ENCODE measurements at regions not wholly inside any gene's neighbourhood (a gene's known extent, or its start where the extent isn't known, plus 50 kb on each side); places are given as distances from the start of the nearest gene placed in this dataset.
"Not testable (repeated sequence)": the region's sequence is repeated elsewhere in the genome, so short reads cannot be mapped to it uniquely, and the experiment has no call there.

DNA sequence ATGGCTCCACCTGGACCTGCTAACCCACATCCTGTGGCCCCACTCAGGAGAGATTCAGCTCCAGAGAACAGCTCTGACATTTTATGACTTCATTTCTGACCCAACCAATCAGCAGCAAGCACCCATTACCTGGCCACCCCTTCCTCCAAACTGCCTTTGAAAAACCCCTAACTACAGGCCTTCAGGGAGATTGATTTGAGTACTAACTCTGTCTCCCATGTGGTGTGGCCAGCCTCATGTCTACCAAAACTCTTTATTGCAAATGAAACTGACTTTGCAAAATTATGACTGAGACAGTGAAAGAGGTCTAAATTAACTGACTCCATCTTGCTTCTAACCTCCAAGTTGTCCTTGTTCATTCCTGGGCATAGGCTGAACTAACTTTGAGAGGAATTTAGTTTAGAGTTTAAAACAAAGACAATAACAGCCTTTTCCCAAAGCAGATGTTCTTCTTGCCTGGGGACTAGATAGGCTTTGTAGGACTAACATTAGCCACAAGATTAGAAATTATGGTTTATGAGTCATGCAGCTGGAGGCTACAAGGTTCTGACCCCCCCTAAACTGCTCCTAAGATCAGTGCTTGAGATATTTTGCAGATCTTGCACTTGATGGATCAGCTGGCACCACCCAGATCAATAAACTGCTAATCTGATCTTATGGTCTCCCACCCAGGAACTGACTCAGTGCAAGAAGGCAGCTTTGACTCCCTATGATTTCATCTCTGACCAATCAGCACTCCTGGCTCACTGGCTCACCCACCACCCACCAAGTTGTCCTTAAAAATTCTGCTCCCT is 508.2 kb downstream of the RPIA start:
- H3K36me3 ChIP-seq (ENCODE audit: control insufficient read depth, insufficient read depth, low read length); H3K4me1 ChIP-seq (ENCODE audit: control insufficient read depth, insufficient read depth, low read length); H3K4me3 ChIP-seq (ENCODE audit: insufficient read depth, low read depth, low read length); H3K9me3 ChIP-seq (ENCODE audit: control insufficient read depth, low read length); H3K27me3 ChIP-seq (ENCODE audit: control insufficient read depth, insufficient read depth, low read length, poor library complexity, severe bottlenecking); H3K27ac ChIP-seq (ENCODE audit: insufficient read depth, low read depth, low read length, poor library complexity, severe bottlenecking): not testable (repeated sequence)

DNA sequence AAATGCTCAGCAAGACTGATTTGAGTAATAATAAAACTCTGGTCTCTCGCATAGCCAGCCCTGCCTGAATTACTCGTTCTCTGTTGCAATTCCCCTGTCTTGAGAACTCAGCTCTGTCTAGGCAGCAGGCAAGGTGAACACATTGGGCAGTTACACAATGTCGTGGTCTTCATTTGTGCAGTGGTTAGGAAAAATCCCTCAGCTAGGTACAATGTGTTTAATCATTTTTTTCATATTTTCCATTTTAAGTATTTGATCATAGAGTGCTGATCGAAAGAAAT is 508.7 kb downstream of the RPIA start:
- H3K27me3 ChIP-seq (ENCODE audit: control insufficient read depth, insufficient read depth, low read length, poor library complexity, severe bottlenecking); H3K36me3 ChIP-seq (ENCODE audit: control insufficient read depth, insufficient read depth, low read length); H3K27ac ChIP-seq (ENCODE audit: insufficient read depth, low read depth, low read length, poor library complexity, severe bottlenecking); H3K4me3 ChIP-seq (ENCODE audit: insufficient read depth, low read depth, low read length); H3K9me3 ChIP-seq (ENCODE audit: control insufficient read depth, low read length); H3K4me1 ChIP-seq (ENCODE audit: control insufficient read depth, insufficient read depth, low read length): not testable (repeated sequence)
- WGBS, 2 experiments = 85 to 94% methylated on average over 2 to 4 of the region's 4 CpGs

- not testable (repeated sequence) for H3K27me3 ChIP-seq (ENCODE audit: control insufficient read depth, insufficient read depth, low read length, poor library complexity, severe bottlenecking); H3K4me1 ChIP-seq (ENCODE audit: control insufficient read depth, insufficient read depth, low read length); H3K9me3 ChIP-seq (ENCODE audit: control insufficient read depth, low read length); H3K4me3 ChIP-seq (ENCODE audit: insufficient read depth, low read depth, low read length); H3K36me3 ChIP-seq (ENCODE audit: control insufficient read depth, insufficient read depth, low read length); H3K27ac ChIP-seq (ENCODE audit: insufficient read depth, low read depth, low read length, poor library complexity, severe bottlenecking)
- WGBS, 2 experiments = 80 to 91% methylated on average over 1 of the region's 1 CpG
These were observed 511.0 kb downstream of the RPIA start for GRCh38 chr2:89202518-89202917.

DNA sequence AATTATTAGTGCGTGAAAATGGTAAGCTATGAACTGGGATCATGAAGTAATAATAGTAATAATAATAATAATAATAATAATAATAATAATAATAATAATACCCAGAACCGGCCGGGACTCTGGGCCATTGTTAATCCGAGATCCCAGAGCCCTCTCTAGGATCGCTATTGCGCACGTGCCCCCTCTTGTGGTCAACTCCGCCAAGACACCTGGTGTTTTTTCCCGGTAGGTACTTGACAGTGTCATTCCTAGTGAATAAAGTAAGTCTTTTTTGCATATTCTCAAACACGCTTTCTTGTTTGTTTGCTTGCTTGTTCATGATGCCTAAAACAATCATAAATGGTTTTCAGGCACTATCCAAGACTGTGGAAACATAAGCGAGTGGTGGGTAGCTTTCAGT is 513.7 kb downstream of the RPIA start:
- H3K27me3 ChIP-seq (ENCODE audit: control insufficient read depth, insufficient read depth, low read length, poor library complexity, severe bottlenecking); H3K4me3 ChIP-seq (ENCODE audit: insufficient read depth, low read depth, low read length); H3K4me1 ChIP-seq (ENCODE audit: control insufficient read depth, insufficient read depth, low read length); H3K27ac ChIP-seq (ENCODE audit: insufficient read depth, low read depth, low read length, poor library complexity, severe bottlenecking); H3K36me3 ChIP-seq (ENCODE audit: control insufficient read depth, insufficient read depth, low read length); H3K9me3 ChIP-seq (ENCODE audit: control insufficient read depth, low read length): not testable (repeated sequence)
- WGBS, 2 experiments = 29 to 41% methylated on average over 8 to 9 of the region's 11 CpGs

DNA sequence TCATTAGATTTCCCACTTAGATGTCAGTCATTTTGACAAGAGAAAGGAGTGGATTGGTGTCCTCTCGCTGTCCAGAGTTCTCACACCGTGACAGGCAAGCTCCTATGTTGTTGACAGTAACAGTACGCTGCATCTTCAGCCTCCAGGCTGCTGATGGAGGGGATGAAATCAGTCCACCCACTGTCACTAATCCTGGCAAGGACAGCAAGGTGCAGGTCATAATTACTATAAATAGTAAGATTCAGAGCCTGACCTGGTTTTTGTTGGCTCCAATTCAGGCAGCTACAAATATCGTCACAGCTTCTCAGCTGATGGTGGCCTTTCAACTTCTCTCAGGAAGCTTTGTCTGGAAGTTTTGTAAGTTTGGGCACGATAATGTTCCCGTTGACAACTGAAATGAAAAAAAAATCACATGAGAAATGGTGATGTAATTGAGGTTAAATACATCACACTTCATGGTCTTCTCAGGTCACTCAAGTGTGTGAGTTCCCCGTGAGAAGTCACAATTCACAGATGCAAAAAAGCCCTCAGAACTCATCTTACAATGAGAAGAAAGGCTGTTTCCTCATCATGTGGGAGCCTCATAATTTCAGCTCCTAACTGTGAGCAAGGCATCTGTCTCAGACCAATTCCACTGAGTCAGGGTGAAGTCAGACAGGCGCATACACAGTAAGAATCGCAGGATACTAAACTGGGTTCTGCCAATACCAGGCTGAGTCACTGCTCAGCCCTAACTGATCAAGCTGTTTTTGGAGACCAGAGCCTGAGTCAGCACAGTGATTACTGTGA is 516.9 kb downstream of the RPIA start:
- H3K9me3 ChIP-seq (ENCODE audit: control insufficient read depth, low read length); H3K4me1 ChIP-seq (ENCODE audit: control insufficient read depth, insufficient read depth, low read length); H3K4me3 ChIP-seq (ENCODE audit: insufficient read depth, low read depth, low read length); H3K36me3 ChIP-seq (ENCODE audit: control insufficient read depth, insufficient read depth, low read length); H3K27ac ChIP-seq (ENCODE audit: insufficient read depth, low read depth, low read length, poor library complexity, severe bottlenecking); H3K27me3 ChIP-seq (ENCODE audit: control insufficient read depth, insufficient read depth, low read length, poor library complexity, severe bottlenecking): not testable (repeated sequence)
- 81 to 89% methylated on average over 8 to 9 of the region's 9 CpGs for WGBS, 2 experiments

DNA sequence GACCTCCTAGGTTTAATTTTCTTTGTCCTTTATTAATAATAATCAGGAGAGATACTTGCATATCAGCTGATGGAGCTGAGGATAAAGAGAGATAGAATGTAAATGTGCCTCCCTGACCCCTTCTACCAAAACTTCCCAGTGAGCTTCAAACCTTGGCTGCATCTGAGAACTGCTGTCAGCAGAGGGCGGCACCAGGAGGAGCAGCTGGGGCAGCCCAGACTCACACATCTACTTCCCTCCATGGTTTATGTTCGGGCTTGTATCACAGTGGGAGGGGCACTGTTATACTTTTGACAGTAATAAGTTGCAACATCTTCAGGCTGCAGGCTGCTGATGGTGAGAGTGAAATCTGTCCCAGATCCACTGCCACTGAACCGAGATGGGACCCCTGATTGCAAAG is 521.7 kb downstream of the RPIA start:
- WGBS, 2 experiments = 20 to 32% methylated on average over 2 to 3 of the region's 3 CpGs
- not testable (repeated sequence) for H3K4me1 ChIP-seq (ENCODE audit: control insufficient read depth, insufficient read depth, low read length); H3K27ac ChIP-seq (ENCODE audit: insufficient read depth, low read depth, low read length, poor library complexity, severe bottlenecking); H3K27me3 ChIP-seq (ENCODE audit: control insufficient read depth, insufficient read depth, low read length, poor library complexity, severe bottlenecking); H3K36me3 ChIP-seq (ENCODE audit: control insufficient read depth, insufficient read depth, low read length); H3K4me3 ChIP-seq (ENCODE audit: insufficient read depth, low read depth, low read length); H3K9me3 ChIP-seq (ENCODE audit: control insufficient read depth, low read length)

DNA sequence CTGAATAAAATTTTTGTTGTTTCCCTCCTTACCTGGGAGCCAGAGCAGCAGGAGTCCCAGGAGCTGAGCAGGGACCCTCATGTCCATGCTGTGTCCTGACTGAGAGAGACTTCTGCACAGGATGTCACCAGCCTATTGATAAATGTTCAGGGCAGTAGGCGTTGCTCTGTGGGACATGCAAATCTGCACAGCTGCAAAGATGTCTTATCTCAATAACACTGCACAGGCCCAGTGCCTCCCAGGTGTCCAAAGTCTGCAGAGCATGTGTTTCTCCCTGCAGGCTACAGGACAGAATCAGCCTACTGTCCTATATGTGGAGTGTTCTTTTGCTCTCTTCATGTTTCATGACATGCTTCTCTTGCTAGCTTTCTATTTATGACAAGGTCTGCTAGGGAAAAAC is 522.3 kb downstream of the RPIA start:
- 93 to 94% methylated on average over 1 of the region's 1 CpG for WGBS, 2 experiments

GRCh38 chr2:89221474-89221873 is 530.0 kb downstream of the RPIA start:
- H3K9me3 ChIP-seq (ENCODE audit: control insufficient read depth, low read length); H3K27ac ChIP-seq (ENCODE audit: insufficient read depth, low read depth, low read length, poor library complexity, severe bottlenecking); H3K4me3 ChIP-seq (ENCODE audit: insufficient read depth, low read depth, low read length); H3K36me3 ChIP-seq (ENCODE audit: control insufficient read depth, insufficient read depth, low read length); H3K27me3 ChIP-seq (ENCODE audit: control insufficient read depth, insufficient read depth, low read length, poor library complexity, severe bottlenecking); H3K4me1 ChIP-seq (ENCODE audit: control insufficient read depth, insufficient read depth, low read length): not testable (repeated sequence)
- WGBS, 2 experiments = no CpG with 5 or more reads among the region's 2 CpGs

More for the DNA sequence above, 522.3 kb downstream of the RPIA start:
- H3K9me3 ChIP-seq (ENCODE audit: control insufficient read depth, low read length); H3K4me3 ChIP-seq (ENCODE audit: insufficient read depth, low read depth, low read length); H3K27me3 ChIP-seq (ENCODE audit: control insufficient read depth, insufficient read depth, low read length, poor library complexity, severe bottlenecking); H3K36me3 ChIP-seq (ENCODE audit: control insufficient read depth, insufficient read depth, low read length); H3K4me1 ChIP-seq (ENCODE audit: control insufficient read depth, insufficient read depth, low read length); H3K27ac ChIP-seq (ENCODE audit: insufficient read depth, low read depth, low read length, poor library complexity, severe bottlenecking): not testable (repeated sequence)

- WGBS, 2 experiments = 67 to 100% methylated on average over 1 of the region's 2 CpGs
These were observed 530.7 kb downstream of the RPIA start for GRCh38 chr2:89222063-89222732.

GRCh38 chr2:89224803-89225202 is 533.3 kb downstream of the RPIA start:
- H3K4me3 ChIP-seq (ENCODE audit: insufficient read depth, low read depth, low read length); H3K27me3 ChIP-seq (ENCODE audit: control insufficient read depth, insufficient read depth, low read length, poor library complexity, severe bottlenecking); H3K9me3 ChIP-seq (ENCODE audit: control insufficient read depth, low read length); H3K36me3 ChIP-seq (ENCODE audit: control insufficient read depth, insufficient read depth, low read length); H3K4me1 ChIP-seq (ENCODE audit: control insufficient read depth, insufficient read depth, low read length); H3K27ac ChIP-seq (ENCODE audit: insufficient read depth, low read depth, low read length, poor library complexity, severe bottlenecking): not testable (repeated sequence)
- 100% methylated on average over 2 of the region's 2 CpGs for WGBS, 2 experiments

More at GRCh38 chr2:89222063-89222732, 530.7 kb downstream of the RPIA start:
- H3K27me3 ChIP-seq (ENCODE audit: control insufficient read depth, insufficient read depth, low read length, poor library complexity, severe bottlenecking); H3K4me1 ChIP-seq (ENCODE audit: control insufficient read depth, insufficient read depth, low read length); H3K4me3 ChIP-seq (ENCODE audit: insufficient read depth, low read depth, low read length); H3K36me3 ChIP-seq (ENCODE audit: control insufficient read depth, insufficient read depth, low read length); H3K27ac ChIP-seq (ENCODE audit: insufficient read depth, low read depth, low read length, poor library complexity, severe bottlenecking); H3K9me3 ChIP-seq (ENCODE audit: control insufficient read depth, low read length): not testable (repeated sequence)

Measured in ectodermal cell (in vitro differentiated cells).